Stimulated activated CD8-positive, alpha-beta memory T cell treated with anti-CD3 and anti-CD28 coated beads, Interleukin-12 subunit alpha, Interleukin-12 subunit beta, amount 100 ng/mL, for 4 hours (primary cell): ENCODE measurements at regions not wholly inside any gene's neighbourhood (a gene's known extent, or its start where the extent isn't known, plus 50 kb on each side); places are given as distances from the start of the nearest gene placed in this dataset.

Source experiments
- DNase-seq: peaks from one replicate; pipeline ENCODE4 v3.0.0-alpha.2; 2020; ENCODE audit warnings: low read depth

GRCh38 chr16:86446279-86446678 is 64.0 kb upstream of the FOXF1 start:
- no peak for DNase-seq

GRCh38 chr16:86447228-86447627 is 63.1 kb upstream of the FOXF1 start:
- no peak for DNase-seq

- DNase-seq: no peak
Measured at GRCh38 chr16:86448306-86448890, 61.9 kb upstream of the FOXF1 start.

- DNase-seq: no peak
Measured at GRCh38 chr16:86449446-86450095, 60.8 kb upstream of the FOXF1 start.

GRCh38 chr16:86450691-86451090 is 59.6 kb upstream of the FOXF1 start:
- DNase-seq: no peak

- no peak for DNase-seq
Measured at GRCh38 chr16:86452451-86452850, 57.9 kb upstream of the FOXF1 start.

GRCh38 chr16:86455116-86455515 is 55.2 kb upstream of the FOXF1 start:
- DNase-seq: no peak

GRCh38 chr16:86455640-86456039 is 54.7 kb upstream of the FOXF1 start:
- no peak for DNase-seq

GRCh38 chr16:86457501-86458148 is 52.7 kb upstream of the FOXF1 start:
- DNase-seq: no peak

GRCh38 chr16:86458149-86458777 is 52.1 kb upstream of the FOXF1 start:
- no peak for DNase-seq

- no peak for DNase-seq
Measured at GRCh38 chr16:86459266-86459665, 51.1 kb upstream of the FOXF1 start.
